ENCODE measurements at regions not wholly inside any gene's neighbourhood (a gene's known extent, or its start where the extent isn't known, plus 50 kb on each side); places are given as distances from the start of the nearest gene placed in this dataset.
"Not testable (repeated sequence)": the region's sequence is repeated elsewhere in the genome, so short reads cannot be mapped to it uniquely, and the experiment has no call there.

DNA sequence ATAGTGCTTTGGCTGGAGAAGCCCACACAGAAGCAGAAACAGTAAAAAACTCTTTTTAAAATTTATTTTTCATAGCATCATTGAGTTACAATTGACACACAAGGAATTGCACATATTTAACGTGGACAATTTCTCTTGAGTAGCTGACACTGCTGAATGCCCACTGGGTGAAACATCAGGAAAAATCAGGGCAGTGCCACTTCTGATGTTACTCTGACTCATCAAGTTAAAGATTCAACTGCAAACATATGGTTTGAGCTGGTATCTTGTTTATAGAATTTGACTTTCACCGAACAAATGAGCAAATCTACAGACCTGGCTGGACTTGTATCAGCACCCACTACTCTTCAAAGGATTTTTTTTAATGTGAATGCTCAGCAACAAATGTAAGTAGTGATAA lies 66.3 kb upstream of the CTSV start:
- not testable (repeated sequence) for H3K27ac Mint-ChIP-seq; H3K9me3 Mint-ChIP-seq; DNase-seq (ENCODE audit: low spot score); H3K4me3 Mint-ChIP-seq; H3K4me1 Mint-ChIP-seq (ENCODE audit: low read depth in 2 of 2); H3K36me3 Mint-ChIP-seq; ATAC-seq
- H3K27me3 Mint-ChIP-seq: peaks cover 0 to 13% of the 10 kb centered on the region in 2 donors

DNA sequence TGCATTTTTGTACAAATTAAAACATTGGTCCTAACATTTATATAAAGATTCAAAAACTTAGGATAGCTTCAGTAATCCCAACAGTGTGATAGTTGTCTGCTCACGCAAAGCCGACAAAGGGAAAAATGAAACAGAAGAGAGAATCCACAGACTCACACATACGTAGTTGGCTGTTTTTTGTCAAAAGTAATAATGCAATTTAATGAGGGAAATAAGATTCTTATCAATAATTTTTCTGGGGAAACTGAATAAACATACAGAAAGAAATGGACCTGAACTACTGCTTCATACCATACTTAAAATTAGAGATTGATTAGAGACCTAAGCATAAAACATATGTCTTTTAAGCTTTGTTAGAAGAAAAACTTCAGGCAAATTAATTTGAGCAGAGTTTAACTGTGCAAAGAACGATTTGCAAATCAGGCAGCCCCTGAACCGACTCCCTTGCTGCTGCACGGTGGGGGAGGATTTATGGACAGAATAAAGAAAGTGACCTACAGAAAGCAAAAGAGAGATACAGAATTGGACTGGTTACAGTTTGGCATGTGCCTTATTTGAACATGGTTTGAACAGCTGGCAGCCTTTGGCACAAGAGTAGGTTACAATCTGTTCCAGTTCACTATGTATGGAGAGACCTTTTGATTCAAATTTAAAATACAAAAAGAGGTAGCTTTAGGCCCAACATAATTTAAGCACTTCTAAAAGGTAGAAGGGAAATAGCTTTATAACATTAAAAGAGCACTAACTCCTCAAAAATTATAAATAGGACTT lies 64.9 kb upstream of the CTSV start:
- not testable (repeated sequence) for H3K9me3 Mint-ChIP-seq; H3K4me1 Mint-ChIP-seq (ENCODE audit: low read depth in 2 of 2); H3K36me3 Mint-ChIP-seq; H3K4me3 Mint-ChIP-seq; DNase-seq (ENCODE audit: low spot score); ATAC-seq; H3K27ac Mint-ChIP-seq
- H3K27me3 Mint-ChIP-seq: peaks cover 0 to 11% of the 10 kb centered on the region in 2 donors

DNA sequence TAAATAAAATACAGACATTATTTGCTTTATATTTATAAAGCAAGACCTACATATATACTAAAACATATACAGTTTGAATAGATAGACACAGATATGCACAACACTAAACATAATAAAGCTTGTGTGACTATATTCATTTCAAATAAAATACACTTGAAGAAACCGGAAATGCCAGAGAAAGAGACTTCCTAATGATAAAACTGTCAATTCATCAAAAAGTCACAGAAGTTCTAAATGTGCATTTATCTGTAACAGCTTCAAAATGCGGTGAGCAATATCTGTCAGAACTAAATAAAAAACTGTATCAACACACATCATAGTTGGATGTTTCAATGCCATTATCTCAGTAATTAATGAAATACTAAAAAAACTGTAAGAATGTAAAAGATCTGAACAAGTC lies 60.6 kb upstream of the CTSV start:
- ATAC-seq; DNase-seq (ENCODE audit: low spot score); H3K4me1 Mint-ChIP-seq (ENCODE audit: low read depth in 2 of 2); H3K36me3 Mint-ChIP-seq; H3K27ac Mint-ChIP-seq; H3K4me3 Mint-ChIP-seq; H3K9me3 Mint-ChIP-seq: not testable (repeated sequence)
- peaks cover 6 to 14% of the 10 kb centered on the region in 2 donors for H3K27me3 Mint-ChIP-seq

DNA sequence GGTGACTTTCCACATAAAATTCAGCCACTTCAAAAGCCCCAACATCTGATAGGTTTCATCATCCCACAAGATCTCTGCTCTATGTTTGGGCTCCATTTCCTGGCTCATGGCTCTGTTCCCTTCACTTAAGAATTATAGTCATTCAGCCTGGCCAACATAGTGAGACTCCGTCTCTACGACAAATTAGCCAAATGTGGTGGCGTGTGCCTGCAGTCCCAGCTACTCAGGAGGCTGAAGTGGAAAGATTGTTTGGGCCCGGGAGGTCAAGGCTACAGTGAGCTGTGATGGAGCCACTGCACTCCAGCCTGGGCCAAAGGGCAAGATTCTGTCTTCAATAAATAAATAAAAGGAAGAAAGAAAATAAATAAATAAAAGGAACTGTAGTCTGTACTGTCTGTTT lies 57.9 kb upstream of the CTSV start:
- no peaks in the 10 kb centered on the region for H3K36me3 Mint-ChIP-seq
- peaks cover 11 to 22% of the 10 kb centered on the region in 2 donors for H3K27me3 Mint-ChIP-seq
- no peaks in the 10 kb centered on the region for H3K4me1 Mint-ChIP-seq (ENCODE audit: low read depth in 2 of 2)
- no peak overlapping the region for H3K27ac Mint-ChIP-seq
- no peak overlapping the region for H3K4me3 Mint-ChIP-seq
- no peaks in the 10 kb centered on the region for H3K9me3 Mint-ChIP-seq
- DNase-seq (ENCODE audit: low spot score) (no peak), ATAC-seq (no peak)

DNA sequence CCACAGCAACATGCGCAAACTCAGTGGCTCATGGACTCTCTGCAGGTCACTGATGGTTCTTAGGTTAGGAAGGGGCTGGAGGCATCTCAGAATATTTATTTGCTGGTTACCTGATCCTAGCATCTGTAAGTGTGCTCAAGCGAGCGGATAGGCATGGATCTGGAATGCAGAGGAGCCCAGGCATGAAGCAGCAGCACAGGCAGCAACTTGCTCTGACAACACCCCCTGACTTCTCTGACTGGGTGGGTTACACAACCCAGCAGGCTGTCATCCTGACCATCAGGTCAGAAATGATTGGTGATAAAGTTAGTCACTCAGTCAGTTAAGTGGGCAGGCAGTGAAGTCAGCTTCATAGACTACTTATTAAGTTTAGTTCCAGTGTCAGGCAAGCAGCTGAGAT lies 50.4 kb upstream of the CTSV start:
- not testable (repeated sequence) for ATAC-seq; H3K9me3 Mint-ChIP-seq; H3K36me3 Mint-ChIP-seq; DNase-seq (ENCODE audit: low spot score); H3K27ac Mint-ChIP-seq; H3K4me1 Mint-ChIP-seq (ENCODE audit: low read depth in 2 of 2); H3K4me3 Mint-ChIP-seq
- H3K27me3 Mint-ChIP-seq: peaks cover 35 to 38% of the 10 kb centered on the region in 2 donors

All from natural killer cell treated with Interleukin-12 subunit alpha and Interleukin-12 subunit beta and Interleukin-15 and Interleukin-18, amount 100 ng/mL, for 72 hours (primary cell).